Gastroesophageal sphincter (tissue), 4 donors: ENCODE measurements at regions not wholly inside any gene's neighbourhood (a gene's known extent, or its start where the extent isn't known, plus 50 kb on each side); places are given as distances from the start of the nearest gene placed in this dataset.

Source experiments
- ATAC-seq: fragments of 150-250 bp; one replicate; pipeline ENCODE4 v1.9.1; 2016; ENCODE audit warnings: mild to moderate bottlenecking, moderate library complexity
- H3K27ac ChIP-seq, 4 donors: fragments of 200-600 bp; sonication (generic) in 3 of 4; 1 replicate in 3 of 4; 2 replicates in 1 of 4; pipeline ENCODE4 v1.5.1; 2016 to 2019
- H3K27me3 ChIP-seq: fragments of 200-600 bp; sonication (generic); one replicate; pipeline ENCODE4 v1.5.1; 2019
- H3K36me3 ChIP-seq, 2 donors: fragments of 200-600 bp; sonication (generic); one replicate each; pipeline ENCODE4 v1.5.1; 2019; ENCODE audit warnings: control low read depth in 1 of 2
- H3K4me1 ChIP-seq, 3 donors: fragments of 200-600 bp; sonication (generic); 1 replicate in 2 of 3; 2 replicates in 1 of 3; pipeline ENCODE4 v1.5.1; 2016 to 2019; ENCODE audit warnings: control low read depth in 2 of 3
- H3K4me3 ChIP-seq, 2 donors: fragments of 200-600 bp; sonication (generic); one replicate each; pipeline ENCODE4 v1.5.1; 2019; ENCODE audit warnings: mild to moderate bottlenecking in 1 of 2, moderate library complexity in 1 of 2
- H3K9me3 ChIP-seq, 3 donors: fragments of 200-600 bp; sonication (generic); one replicate each; pipeline ENCODE4 v1.5.1; 2017 to 2019; ENCODE audit warnings: control low read depth in 2 of 3
- CTCF ChIP-seq, 4 experiments: fragments of 200-600 bp in 2 of 4; fragments of 450-650 bp in 2 of 4; sonication (generic) in 1 of 4; IDR thresholded peaks; one replicate each; pipeline ENCODE4 v1.5.1; 2017 to 2019; ENCODE audit warnings: antibody characterized with exemption in 4 of 4, mild to moderate bottlenecking in 2 of 4, moderate library complexity in 2 of 4
- EP300 ChIP-seq: sonication (generic); formaldehyde crosslinking; IDR thresholded peaks from one replicate; pipeline ENCODE4 v1.6.1; 2017; ENCODE audit warnings: antibody characterized with exemption, mild to moderate bottlenecking
- POLR2A ChIP-seq, 2 donors: fragments of 450-650 bp; IDR thresholded peaks; one replicate each; pipeline ENCODE4 v1.6.1; 2017; ENCODE audit warnings: antibody characterized with exemption in 2 of 2, mild to moderate bottlenecking in 2 of 2, moderate library complexity in 1 of 2
- POLR2AphosphoS5 ChIP-seq: sonication (generic); formaldehyde crosslinking; IDR thresholded peaks from one replicate; pipeline ENCODE4 v1.6.1; 2017; ENCODE audit warnings: antibody characterized with exemption
- WGBS, 2 donors: methylation state at CpG; one replicate each; pipeline ENCODE4 v1.1.5; 2018; ENCODE audit warnings: low coverage in 1 of 2; 5-methylcytosine and 5-hydroxymethylcytosine counted together

GRCh38 chr2:118496467-118496866, 351.0 kb downstream of the EN1 start:
- H3K27ac ChIP-seq = no peak overlapping the region
- peaks cover 23% of the 10 kb centered on the region for H3K27me3 ChIP-seq
- no peak overlapping the region for H3K4me3 ChIP-seq
- peaks cover 0 to 13% (median 0%) of the 10 kb centered on the region in 3 donors for H3K9me3 ChIP-seq
- no peak for ATAC-seq
- TF ChIP-seq POLR2AphosphoS5 (no peak), EP300 (no peak), POLR2A (IDR thresholded peaks at IDR 0.05) (no peak)
- 40 to 83% methylated on average over 2 of the region's 5 CpGs for WGBS, 2 donors
- no peaks in the 10 kb centered on the region for H3K36me3 ChIP-seq
- H3K4me1 ChIP-seq = no peaks in the 10 kb centered on the region

GRCh38 chr2:118495290-118495689, 352.2 kb downstream of the EN1 start:
- Histone ChIP-seq H3K4me3 (no peak overlapping the region), H3K9me3 (peaks cover 0 to 13% (median 0%) of the 10 kb centered on the region in 3 donors), H3K4me1 (no peaks in the 10 kb centered on the region), H3K27me3 (peaks cover 30% of the 10 kb centered on the region), H3K27ac (no peak overlapping the region), H3K36me3 (no peaks in the 10 kb centered on the region)
- TF ChIP-seq POLR2A (IDR thresholded peaks at IDR 0.05) (no peak), EP300 (no peak), POLR2AphosphoS5 (no peak), CTCF (IDR thresholded peaks at IDR 0.05) (no peak)
- ATAC-seq = no peak
- WGBS, 2 donors = 28 to 29% methylated on average over 2 of the region's 4 CpGs

GRCh38 chr2:118493213-118493612, 354.2 kb downstream of the EN1 start:
- no peak overlapping the region for H3K4me3 ChIP-seq
- peaks cover 0 to 13% (median 0%) of the 10 kb centered on the region in 3 donors for H3K9me3 ChIP-seq
- no peak for TF ChIP-seq EP300
- no peak for TF ChIP-seq CTCF (IDR thresholded peaks at IDR 0.05)
- TF ChIP-seq POLR2A (IDR thresholded peaks at IDR 0.05) = no peak
- TF ChIP-seq POLR2AphosphoS5 = no peak
- no peaks in the 10 kb centered on the region for H3K36me3 ChIP-seq
- H3K27ac ChIP-seq = no peak overlapping the region
- no peak for ATAC-seq
- 73 to 80% methylated on average over 6 to 7 of the region's 7 CpGs for WGBS, 2 donors
- H3K27me3 ChIP-seq = peaks cover 42% of the 10 kb centered on the region
- H3K4me1 ChIP-seq = no peaks in the 10 kb centered on the region

- Histone ChIP-seq H3K36me3 (no peaks in the 10 kb centered on the region), H3K27me3 (peaks cover 39% of the 10 kb centered on the region), H3K9me3 (peaks cover 0 to 13% (median 0%) of the 10 kb centered on the region in 3 donors), H3K27ac (no peak overlapping the region), H3K4me1 (no peaks in the 10 kb centered on the region), H3K4me3 (no peak overlapping the region)
- ATAC-seq = no peak
- no peak for TF ChIP-seq POLR2AphosphoS5
- TF ChIP-seq CTCF (IDR thresholded peaks at IDR 0.05) = no peak
- TF ChIP-seq EP300 = no peak
- no peak for TF ChIP-seq POLR2A (IDR thresholded peaks at IDR 0.05)
Measured at GRCh38 chr2:118492335-118492734, 355.1 kb downstream of the EN1 start.

- Histone ChIP-seq H3K27me3 (peaks cover 31% of the 10 kb centered on the region), H3K27ac (no peak overlapping the region), H3K4me1 (no peaks in the 10 kb centered on the region), H3K4me3 (no peak overlapping the region), H3K9me3 (peaks cover 0 to 13% (median 0%) of the 10 kb centered on the region in 3 donors), H3K36me3 (no peaks in the 10 kb centered on the region)
- 36 to 48% methylated on average over 2 to 4 of the region's 4 CpGs for WGBS, 2 donors
- no peak for TF ChIP-seq EP300
- no peak for TF ChIP-seq CTCF (IDR thresholded peaks at IDR 0.05)
- TF ChIP-seq POLR2AphosphoS5 = no peak
- no peak for TF ChIP-seq POLR2A (IDR thresholded peaks at IDR 0.05)
- no peak for ATAC-seq
Measured at GRCh38 chr2:118490330-118490729, 357.1 kb downstream of the EN1 start.
